Thoracic aorta (tissue), 2 donors: ENCODE measurements at regions not wholly inside any gene's neighbourhood (a gene's known extent, or its start where the extent isn't known, plus 50 kb on each side); places are given as distances from the start of the nearest gene placed in this dataset.

Experiments
- ATAC-seq: fragments of 150-250 bp; one replicate; pipeline ENCODE4 v1.8.0; 2017; ENCODE audit warnings: low read depth; ENCODE audit not compliant: insufficient number of reproducible peaks, low FRiP score
- DNase-seq: peaks from one replicate; pipeline ENCODE4 v3.0.0-alpha.2; 2020; ENCODE audit warnings: low spot score
- H3K27ac ChIP-seq, 2 donors: fragments of 200-600 bp; sonication (generic); 1 replicate in 1 of 2; 2 replicates in 1 of 2; pipeline ENCODE4 v1.5.1; 2016; ENCODE audit warnings: mild to moderate bottlenecking in 2 of 2, moderate library complexity in 2 of 2
- H3K27me3 ChIP-seq: fragments of 200-600 bp; sonication (generic); replicated peaks from 2 replicates; pipeline ENCODE4 v1.6.0; 2016; ENCODE audit warnings: mild to moderate bottlenecking; ENCODE audit not compliant: insufficient read depth
- H3K36me3 ChIP-seq: fragments of 200-600 bp; sonication (generic); one replicate; pipeline ENCODE4 v1.5.1; 2016
- H3K4me1 ChIP-seq, 2 donors: fragments of 200-600 bp; sonication (generic); 1 replicate in 1 of 2; 2 replicates in 1 of 2; pipeline versions ENCODE4 v1.5.1 to v1.6.0; 2016; ENCODE audit warnings: low read depth in 2 of 2, mild to moderate bottlenecking in 1 of 2; ENCODE audit not compliant: control insufficient read depth in 1 of 2
- H3K4me3 ChIP-seq: fragments of 200-600 bp; sonication (generic); 2 replicates; pipeline ENCODE4 v1.5.1; 2016; ENCODE audit warnings: mild to moderate bottlenecking
- H3K9me3 ChIP-seq: fragments of 200-600 bp; sonication (generic); 2 replicates; pipeline ENCODE4 v1.5.1; 2016
- TF ChIP-seq, protein P1 (sequence below): fragments of 200-600 bp; sonication (generic); IDR thresholded peaks from one replicate; pipeline ENCODE4 v1.5.1; 2019; ENCODE audit warnings: antibody characterized with exemption

DNA sequence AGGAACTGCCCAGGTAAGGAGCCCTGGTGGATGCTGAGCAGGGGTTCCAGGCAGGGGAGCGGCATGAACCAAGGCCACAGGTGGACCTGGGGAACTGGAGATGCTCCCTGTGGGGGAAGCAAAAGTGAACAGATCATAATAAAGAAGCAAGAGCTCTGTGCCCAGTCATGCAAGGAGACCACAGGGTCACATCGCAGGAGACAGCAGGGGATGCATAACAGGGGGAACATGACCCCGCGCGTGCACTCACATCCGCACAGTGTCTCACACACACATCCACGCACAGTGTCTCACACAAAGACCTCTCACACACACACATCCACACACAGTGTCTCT is 473.3 kb upstream of the HS6ST1 start:
- Histone ChIP-seq H3K4me3 (no peak overlapping the region), H3K27ac (no peak overlapping the region), H3K4me1 (no peaks in the 10 kb centered on the region), H3K27me3 (no peaks in the 10 kb centered on the region), H3K9me3 (no peaks in the 10 kb centered on the region), H3K36me3 (no peaks in the 10 kb centered on the region)
- DNase-seq (no peak), ATAC-seq (no peak)
- TF ChIP-seq, protein P1, sequence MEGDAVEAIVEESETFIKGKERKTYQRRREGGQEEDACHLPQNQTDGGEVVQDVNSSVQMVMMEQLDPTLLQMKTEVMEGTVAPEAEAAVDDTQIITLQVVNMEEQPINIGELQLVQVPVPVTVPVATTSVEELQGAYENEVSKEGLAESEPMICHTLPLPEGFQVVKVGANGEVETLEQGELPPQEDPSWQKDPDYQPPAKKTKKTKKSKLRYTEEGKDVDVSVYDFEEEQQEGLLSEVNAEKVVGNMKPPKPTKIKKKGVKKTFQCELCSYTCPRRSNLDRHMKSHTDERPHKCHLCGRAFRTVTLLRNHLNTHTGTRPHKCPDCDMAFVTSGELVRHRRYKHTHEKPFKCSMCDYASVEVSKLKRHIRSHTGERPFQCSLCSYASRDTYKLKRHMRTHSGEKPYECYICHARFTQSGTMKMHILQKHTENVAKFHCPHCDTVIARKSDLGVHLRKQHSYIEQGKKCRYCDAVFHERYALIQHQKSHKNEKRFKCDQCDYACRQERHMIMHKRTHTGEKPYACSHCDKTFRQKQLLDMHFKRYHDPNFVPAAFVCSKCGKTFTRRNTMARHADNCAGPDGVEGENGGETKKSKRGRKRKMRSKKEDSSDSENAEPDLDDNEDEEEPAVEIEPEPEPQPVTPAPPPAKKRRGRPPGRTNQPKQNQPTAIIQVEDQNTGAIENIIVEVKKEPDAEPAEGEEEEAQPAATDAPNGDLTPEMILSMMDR = no peak

DNA sequence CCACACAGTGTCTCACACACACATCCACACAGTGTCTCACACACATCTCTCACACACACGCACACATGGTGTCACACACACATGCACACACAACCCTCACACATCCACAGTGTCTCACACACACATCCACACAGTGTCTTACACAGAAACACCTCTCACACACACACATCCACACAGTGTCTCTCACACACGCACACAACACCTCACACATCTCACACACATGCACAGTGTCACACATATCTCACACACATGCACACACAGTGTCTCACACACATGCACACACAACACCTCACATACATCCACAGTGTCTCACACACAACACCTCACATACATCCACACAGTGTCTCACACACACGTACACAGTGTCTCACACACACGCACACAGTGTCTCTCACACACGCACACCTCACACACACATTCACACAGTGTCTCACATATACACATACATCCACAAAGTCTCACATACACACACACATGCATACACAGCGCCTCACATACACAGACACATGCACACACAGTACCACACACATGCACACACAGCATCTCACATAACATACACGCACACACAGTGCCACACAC is 473.9 kb upstream of the HS6ST1 start:
- Histone ChIP-seq H3K27me3 (no peaks in the 10 kb centered on the region), H3K9me3 (no peaks in the 10 kb centered on the region), H3K4me1 (no peaks in the 10 kb centered on the region), H3K36me3 (no peaks in the 10 kb centered on the region), H3K27ac (no peak overlapping the region), H3K4me3 (no peak overlapping the region)
- no peak for ATAC-seq
- no peak for DNase-seq
- TF ChIP-seq, protein P1 = no peak

DNA sequence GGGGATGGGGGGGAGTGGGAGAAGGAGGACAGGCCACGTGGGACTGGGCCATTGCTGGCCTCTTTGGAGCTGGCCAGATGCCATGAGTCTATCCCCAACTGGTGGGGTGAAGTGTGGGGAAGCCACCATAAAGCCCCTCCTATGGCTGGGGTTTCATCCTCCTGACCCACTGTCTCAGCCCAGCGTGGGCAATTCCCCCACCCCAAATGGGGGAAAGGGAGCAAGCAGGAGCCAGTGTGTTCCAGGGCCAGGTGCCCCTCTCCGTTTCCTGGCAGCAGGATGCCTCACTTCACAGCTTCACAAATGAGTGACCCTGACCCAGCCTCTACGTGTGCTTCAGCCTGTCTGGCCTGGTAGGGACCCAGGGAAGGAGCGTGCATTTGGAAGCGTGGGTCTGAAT is 474.7 kb upstream of the HS6ST1 start:
- Histone ChIP-seq H3K4me3 (no peak overlapping the region), H3K27ac (no peak overlapping the region), H3K36me3 (no peaks in the 10 kb centered on the region), H3K9me3 (no peaks in the 10 kb centered on the region), H3K27me3 (no peaks in the 10 kb centered on the region), H3K4me1 (no peaks in the 10 kb centered on the region)
- ATAC-seq (no peak), DNase-seq (no peak)
- TF ChIP-seq, protein P1 = no peak

DNA sequence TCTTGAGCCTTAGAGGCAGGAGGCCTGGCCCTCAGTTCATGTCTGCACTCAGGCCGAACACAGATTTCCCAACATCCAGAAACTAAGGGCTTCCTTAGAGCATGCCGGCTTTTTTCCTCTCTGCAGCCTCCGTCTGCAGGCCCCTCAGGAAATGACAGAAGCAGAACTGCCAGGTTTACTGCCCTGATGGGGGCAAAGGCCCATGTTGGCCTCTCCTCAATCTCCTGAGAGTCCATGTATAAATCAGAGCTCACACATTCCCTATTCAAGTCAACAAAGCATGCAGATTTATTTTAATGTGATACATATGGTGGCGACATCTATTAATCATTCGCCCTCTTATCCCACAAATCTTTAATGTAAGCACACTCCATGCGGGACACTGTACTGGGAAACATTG is 475.6 kb upstream of the HS6ST1 start:
- TF ChIP-seq, protein P1 = no peak
- Histone ChIP-seq H3K4me1 (no peaks in the 10 kb centered on the region), H3K36me3 (no peaks in the 10 kb centered on the region), H3K27ac (no peak overlapping the region), H3K27me3 (no peaks in the 10 kb centered on the region), H3K4me3 (no peak overlapping the region), H3K9me3 (no peaks in the 10 kb centered on the region)
- DNase-seq (no peak), ATAC-seq (no peak)

DNA sequence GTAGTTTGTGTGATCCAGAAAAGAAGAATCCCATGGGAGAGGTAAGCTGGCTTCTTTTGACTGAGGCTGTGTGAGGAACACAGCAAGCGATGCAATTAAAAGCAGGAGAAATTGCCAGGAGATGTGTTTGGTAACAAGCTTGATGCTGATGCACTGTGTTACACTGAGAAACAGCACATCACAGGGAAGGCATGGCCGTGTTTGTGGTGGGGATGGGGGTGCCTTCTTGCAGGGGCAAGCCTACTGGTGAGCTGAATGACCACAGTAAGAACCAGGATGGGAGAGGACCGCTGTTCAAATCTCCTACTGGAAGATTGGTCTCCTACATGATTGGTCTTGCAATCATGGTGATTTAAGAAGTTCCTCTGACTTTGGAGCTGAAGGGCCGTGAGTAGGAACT is 477.7 kb upstream of the HS6ST1 start:
- no peak overlapping the region for H3K4me3 ChIP-seq
- no peaks in the 10 kb centered on the region for H3K36me3 ChIP-seq
- no peaks in the 10 kb centered on the region for H3K9me3 ChIP-seq
- TF ChIP-seq, protein P1 = no peak
- H3K4me1 ChIP-seq = no peaks in the 10 kb centered on the region
- H3K27ac ChIP-seq = no peak overlapping the region
- DNase-seq (no peak), ATAC-seq (no peak)
- H3K27me3 ChIP-seq = no peaks in the 10 kb centered on the region
